ENCODE measurements at regions not wholly inside any gene's neighbourhood (a gene's known extent, or its start where the extent isn't known, plus 50 kb on each side); places are given as distances from the start of the nearest gene placed in this dataset.

DNA sequence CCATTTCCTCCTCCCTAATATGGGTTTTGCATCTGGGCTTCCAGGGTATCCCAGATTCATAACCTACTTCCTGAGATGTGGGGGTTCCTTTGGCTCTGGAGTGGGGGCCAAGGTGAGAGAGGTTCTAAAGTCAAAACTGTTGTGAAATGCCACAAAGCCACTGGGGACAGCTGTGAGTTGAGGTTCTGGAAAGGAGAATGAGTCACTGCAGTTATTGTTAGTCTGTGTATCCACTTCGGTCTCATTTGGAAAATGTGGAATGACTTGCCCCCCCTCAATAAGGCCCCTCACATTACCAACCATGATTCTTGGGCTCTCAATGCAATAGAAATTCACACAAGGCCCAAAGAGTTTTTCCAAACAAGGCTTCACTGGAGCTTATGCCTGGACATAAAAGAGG, 51.1 kb upstream of the LGALSL start:
- DNase-seq (ENCODE audit: low spot score) (no peak), ATAC-seq (ENCODE audit: insufficient number of reproducible peaks, low FRiP score, low read depth) (peak; percentile 62)
- H3K27ac ChIP-seq, result peak overlapping the region; percentile 90 to 93
- H3K9me3 ChIP-seq, result no peaks in the 10 kb centered on the region
- no peaks in the 10 kb centered on the region for H3K36me3 ChIP-seq
- peaks cover 22 to 33% of the 10 kb centered on the region in 2 donors for H3K4me1 ChIP-seq (ENCODE audit: control insufficient read depth in 1 of 2, low read depth in 2 of 2)
- TF ChIP-seq CTCF (IDR thresholded peaks at IDR 0.05), result no peak
- H3K4me3 ChIP-seq, result no peak overlapping the region
- no peaks in the 10 kb centered on the region for H3K27me3 ChIP-seq (replicated peaks; ENCODE audit: insufficient read depth)

DNA sequence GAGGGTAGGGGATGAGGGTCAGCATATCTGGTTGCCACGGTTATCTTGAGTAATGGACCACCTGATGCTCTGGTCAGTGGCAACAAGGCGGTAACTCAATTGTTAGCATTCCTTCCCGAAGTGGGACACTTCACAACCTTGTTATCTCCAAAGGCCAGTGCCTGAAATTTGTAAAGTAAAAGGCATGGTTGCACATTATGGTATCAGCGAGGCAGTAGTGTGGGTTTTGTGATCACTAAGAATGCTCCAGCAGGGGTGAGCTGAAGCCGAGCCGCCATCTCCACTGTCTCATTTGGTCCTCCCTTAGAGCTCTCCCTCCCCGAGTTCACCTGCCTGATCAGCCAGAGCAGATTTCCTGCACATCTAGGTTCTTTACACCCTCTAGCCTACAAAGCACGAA, 50.5 kb upstream of the LGALSL start:
- H3K4me3 ChIP-seq, result peak overlapping the region; percentile 54
- peaks cover 22 to 33% of the 10 kb centered on the region in 2 donors for H3K4me1 ChIP-seq (ENCODE audit: control insufficient read depth in 1 of 2, low read depth in 2 of 2)
- ATAC-seq (ENCODE audit: insufficient number of reproducible peaks, low FRiP score, low read depth) (no peak), DNase-seq (ENCODE audit: low spot score) (no peak)
- peak overlapping the region; percentile 90 to 93 for H3K27ac ChIP-seq
- no peaks in the 10 kb centered on the region for H3K27me3 ChIP-seq (replicated peaks; ENCODE audit: insufficient read depth)
- TF ChIP-seq CTCF (IDR thresholded peaks at IDR 0.05), result no peak
- no peaks in the 10 kb centered on the region for H3K9me3 ChIP-seq
- H3K36me3 ChIP-seq, result no peaks in the 10 kb centered on the region

- H3K36me3 ChIP-seq, result no peaks in the 10 kb centered on the region
- H3K9me3 ChIP-seq, result no peaks in the 10 kb centered on the region
- H3K27me3 ChIP-seq (replicated peaks; ENCODE audit: insufficient read depth), result no peaks in the 10 kb centered on the region
- peak; percentile 56 for ATAC-seq (ENCODE audit: insufficient number of reproducible peaks, low FRiP score, low read depth)
- peak overlapping the region; percentile 54 for H3K4me3 ChIP-seq
- DNase-seq (ENCODE audit: low spot score), result no peak
- H3K27ac ChIP-seq, result peak overlapping the region; percentile 90 to 93
- peaks cover 22 to 33% of the 10 kb centered on the region in 2 donors for H3K4me1 ChIP-seq (ENCODE audit: control insufficient read depth in 1 of 2, low read depth in 2 of 2)
- TF ChIP-seq CTCF (IDR thresholded peaks at IDR 0.05), result no peak
These were observed 49.8 kb upstream of the LGALSL start for GRCh38 chr2:64404002-64404731.
